ENCODE measurements at regions not wholly inside any gene's neighbourhood (a gene's known extent, or its start where the extent isn't known, plus 50 kb on each side); places are given as distances from the start of the nearest gene placed in this dataset.
"Not testable (repeated sequence)": the region's sequence is repeated elsewhere in the genome, so short reads cannot be mapped to it uniquely, and the experiment has no call there.

DNA sequence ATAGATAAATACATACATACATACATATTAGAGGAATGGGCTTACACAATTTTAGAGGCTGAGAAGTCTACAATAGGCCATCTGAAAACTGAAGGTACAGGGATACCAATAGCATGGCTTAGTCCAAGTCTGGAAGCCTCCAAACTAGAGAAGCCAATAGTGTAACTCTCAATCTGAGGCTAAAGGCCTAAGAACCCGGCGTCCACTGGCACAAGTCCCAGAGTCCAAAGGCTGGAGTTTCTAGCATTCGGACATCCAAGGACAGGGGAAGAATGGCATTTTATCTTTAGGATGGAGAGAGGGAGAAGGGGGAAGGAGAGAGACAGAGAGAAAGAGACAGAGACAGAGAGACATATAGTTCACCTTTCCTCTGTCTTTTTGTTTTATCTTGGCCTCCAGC is 63.7 kb upstream of the SYT4 start:
- ATAC-seq: peak; percentile 70
- peak; percentile 47 for DNase-seq (ENCODE audit: low spot score)

DNA sequence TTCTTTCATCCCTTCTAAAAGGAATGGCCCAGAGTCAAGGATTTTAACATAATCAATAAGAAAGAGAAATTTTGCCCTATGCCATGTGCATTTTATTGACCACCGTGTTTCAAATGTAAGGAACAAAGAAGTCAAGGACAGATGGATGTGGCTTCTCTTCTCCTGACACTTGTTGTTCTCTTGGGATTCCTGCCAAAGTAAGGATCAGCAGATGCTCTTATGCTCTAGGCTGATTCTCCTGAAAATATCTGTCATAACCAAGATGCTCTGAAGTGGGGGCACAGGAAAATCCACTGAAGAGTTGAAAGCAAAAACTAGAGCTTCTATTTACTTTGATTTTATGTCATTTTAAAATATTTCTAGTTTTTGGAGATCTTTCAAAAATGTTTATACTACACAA is 72.9 kb upstream of the SYT4 start:
- DNase-seq (ENCODE audit: low spot score) (no peak), ATAC-seq (no peak)

DNA sequence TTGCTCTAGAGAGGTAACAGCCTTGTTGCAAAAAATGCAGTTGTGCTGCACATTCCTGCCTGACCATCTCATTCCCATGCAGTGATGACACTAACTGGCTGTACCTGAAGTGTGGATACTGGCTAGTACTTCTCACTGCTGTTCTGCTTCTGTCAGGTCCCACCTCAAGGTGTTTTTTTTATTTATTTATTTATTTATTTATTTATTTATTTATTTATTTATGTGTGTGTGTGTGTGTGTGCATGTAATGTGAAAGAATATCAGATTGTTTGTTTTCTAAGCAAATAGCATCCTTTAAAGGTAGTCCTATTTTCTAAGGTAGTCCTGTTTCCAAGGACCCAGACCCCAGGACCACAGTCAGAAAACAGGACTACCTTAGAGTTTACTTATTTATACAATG is 87.2 kb upstream of the SYT4 start:
- no peak for DNase-seq (ENCODE audit: low spot score)
- ATAC-seq: no peak

DNA sequence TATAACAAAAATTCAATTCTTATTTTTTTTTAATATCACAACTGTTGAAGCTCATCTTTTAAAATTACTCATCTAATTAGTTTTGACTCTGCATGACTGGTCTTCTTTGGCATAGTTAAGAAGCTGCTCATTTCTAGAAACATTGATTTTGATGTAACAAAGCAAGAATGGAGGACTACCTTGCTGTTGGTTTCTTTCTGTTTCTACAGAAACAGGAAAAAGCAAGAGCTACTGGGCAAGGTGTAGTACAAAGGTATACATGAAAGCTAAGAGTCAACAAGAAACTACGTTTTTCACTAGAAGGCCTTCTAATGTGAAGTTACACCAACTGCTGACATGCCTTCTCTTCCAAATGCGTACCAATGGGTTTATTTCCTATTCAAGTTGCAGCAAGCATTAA is 90.6 kb upstream of the SYT4 start:
- DNase-seq (ENCODE audit: low spot score) (no peak), ATAC-seq (no peak)

DNA sequence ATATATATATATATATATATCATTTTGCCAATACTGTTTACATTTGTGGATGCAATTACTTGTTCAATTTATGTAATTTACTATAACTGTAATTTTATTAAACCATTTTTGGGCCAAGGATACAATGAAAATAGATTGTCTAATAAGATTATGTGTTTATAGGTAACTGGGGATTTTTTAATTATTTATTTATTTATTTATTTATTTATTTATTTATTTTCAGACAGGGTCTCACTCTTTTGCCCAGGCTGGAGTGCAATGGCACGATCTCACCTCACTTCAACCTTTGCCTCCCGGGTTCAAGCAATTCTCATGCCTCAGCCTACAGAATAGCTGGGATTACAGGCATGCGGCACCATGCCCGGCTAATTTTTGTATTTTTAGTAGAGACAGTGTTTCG is 92.0 kb upstream of the SYT4 start:
- not testable (repeated sequence) for DNase-seq (ENCODE audit: low spot score); ATAC-seq

DNA sequence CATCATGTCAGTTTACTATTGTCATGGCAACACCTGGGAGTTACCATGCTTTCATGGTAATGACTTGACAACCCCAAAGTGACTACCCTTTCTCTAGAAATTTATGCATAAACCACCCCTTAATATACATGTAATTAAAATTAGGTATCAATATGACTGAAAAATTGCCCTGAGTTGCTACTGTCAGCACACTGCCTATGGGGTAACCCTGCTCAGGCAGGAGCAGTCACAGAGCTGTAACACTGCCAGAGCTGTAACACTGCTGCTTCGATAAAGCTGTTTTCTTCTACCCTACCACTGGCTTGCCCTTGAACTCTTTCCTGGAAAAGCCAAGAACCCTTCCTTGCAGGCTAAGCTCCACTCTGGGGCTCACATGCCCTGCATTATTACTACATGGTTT is 95.5 kb upstream of the SYT4 start:
- no peak for ATAC-seq
- DNase-seq (ENCODE audit: low spot score): no peak

DNA sequence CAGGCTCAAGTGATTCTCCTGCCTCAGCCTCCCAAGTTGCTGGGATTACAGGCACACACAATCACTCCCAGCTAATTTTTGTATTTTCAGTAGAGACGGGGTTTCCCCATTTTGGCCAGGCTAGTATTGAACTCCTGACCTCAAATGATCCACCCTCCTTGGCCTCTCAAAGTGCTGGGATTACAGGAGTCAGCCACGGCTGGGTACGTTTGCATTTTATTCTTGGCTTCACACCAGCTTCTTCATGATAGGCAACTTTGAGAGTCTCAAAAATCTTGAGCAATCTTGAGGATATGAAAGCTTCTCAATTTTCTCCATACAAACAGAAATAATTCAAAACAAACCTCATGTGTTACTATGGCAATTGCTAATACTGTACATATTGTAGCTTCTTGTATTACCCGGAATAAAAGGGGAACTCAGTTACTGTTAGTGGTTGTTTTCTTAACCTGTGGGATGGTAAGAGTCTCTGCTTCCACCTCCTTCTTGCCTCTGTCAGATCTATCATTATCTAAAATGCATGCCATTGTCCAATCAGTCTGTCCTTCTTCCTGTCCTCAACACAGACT is 102.9 kb upstream of the SYT4 start:
- no peak for DNase-seq (ENCODE audit: low spot score)
- no peak for ATAC-seq

DNA sequence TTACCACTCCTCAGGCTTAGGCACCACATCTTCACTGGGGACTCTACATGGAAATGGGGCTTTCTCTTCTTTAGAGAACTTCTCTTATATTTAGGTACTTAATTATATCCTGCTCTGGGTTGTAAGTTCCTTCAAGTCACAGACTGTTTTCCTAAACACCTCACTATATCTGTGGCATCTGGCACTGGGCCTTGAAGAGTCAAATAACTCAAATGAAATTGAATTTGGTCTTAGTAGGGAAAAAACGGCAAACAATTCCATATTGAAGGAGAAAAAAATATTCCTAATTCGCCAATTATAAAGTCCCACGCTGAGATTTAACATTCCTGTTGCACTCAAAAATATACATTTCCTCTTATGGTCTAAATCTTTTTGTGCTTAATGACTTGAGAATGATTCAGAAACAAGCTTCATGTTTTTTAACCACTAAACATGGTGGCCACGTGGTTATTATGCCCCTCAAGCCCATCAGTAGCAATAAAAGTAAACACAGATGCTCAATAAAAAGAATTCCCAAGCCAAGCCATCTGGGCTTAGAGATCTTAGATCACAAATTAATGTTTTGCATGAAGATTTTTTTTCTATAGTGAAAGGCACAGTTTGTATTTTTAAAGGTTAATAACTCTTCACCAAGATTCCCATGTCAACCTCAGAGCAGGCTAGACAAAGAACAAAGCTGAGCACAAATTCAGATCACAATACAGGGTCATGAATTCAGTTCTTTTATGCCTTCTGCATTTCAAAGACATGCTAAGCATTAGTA is 105.5 kb upstream of the SYT4 start:
- ATAC-seq (no peak), DNase-seq (ENCODE audit: low spot score) (no peak)

DNA sequence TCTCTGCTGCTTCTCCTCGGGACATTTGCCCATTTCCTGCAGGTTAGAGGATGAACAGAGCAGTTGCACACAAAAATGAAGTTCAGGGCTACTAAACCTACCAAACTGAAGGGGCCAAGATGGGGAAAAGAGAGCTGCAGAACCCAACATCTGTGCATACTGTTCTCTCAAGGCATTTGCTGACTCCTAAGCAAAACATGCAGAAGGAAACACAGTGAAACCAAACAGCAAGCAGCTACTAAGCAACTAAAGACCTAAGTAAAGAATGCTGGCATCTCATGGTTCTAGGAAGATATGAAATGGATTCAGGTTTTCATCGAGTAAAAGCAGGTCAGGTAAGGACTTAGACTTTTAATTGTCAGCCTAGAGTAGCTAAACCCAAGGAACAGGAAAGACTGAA is 111.9 kb upstream of the SYT4 start:
- ATAC-seq (no peak), DNase-seq (ENCODE audit: low spot score) (no peak)

DNA sequence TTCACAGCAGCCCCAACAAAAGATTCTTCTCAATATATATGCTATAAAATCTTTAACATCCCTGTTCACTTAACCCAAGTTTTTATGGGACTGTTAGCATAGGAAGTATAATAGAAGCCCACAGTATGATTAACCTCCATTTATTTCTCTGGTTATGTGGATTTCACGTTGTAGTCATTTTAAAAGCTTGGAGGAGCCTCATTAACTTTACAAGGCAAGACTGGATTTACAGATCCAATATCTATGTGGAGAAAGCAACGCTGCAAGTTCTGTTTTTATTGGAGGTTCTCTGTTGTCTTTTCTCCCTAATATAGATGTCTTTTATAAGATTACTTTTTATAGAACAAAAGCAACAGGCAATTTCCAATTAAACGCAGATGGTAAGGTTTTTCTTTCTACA is 114.9 kb upstream of the SYT4 start:
- no peak for ATAC-seq

DNA sequence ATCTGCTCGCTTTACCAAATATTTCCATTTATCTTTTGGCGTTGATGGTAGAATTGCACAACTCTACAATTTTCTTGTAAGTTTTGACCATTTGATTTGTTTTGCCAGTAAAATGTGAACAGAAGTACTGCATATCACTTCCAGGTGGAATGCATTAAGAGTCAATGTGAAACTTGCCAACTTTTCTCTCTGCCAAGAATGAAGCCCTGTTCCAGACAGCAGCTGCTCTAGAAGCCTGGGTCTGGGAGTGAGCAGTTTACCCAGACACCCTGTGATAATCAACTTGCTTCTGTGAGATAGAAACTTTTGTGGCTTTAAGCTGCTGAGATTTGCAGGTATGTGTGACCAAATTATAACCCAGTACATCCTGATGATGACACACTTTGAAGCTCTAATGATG is 115.9 kb upstream of the SYT4 start:
- no peak for DNase-seq (ENCODE audit: low spot score)
- no peak for ATAC-seq

More for the DNA sequence above, 114.9 kb upstream of the SYT4 start:
- no peak for DNase-seq (ENCODE audit: low spot score)

DNA sequence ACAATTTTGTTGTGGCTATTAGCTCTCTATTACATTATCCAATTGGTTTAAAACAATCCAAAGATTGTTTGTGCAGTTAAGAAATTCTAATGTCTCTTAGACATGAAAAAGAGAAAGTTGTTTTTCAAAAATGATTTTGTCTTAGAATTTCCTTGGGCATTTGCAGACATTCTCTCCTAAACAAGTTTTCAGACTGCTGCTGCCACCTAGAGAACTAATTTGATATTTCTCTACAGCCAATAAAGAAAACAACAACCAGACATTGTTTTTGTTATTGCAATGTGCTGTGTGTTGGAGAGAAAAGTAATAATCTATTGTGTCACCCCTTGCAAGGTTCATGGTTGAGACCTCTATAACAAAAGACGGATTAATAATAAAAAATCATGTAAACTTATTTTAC is 119.0 kb upstream of the SYT4 start:
- DNase-seq (ENCODE audit: low spot score) (no peak), ATAC-seq (peak; percentile 58)

DNA sequence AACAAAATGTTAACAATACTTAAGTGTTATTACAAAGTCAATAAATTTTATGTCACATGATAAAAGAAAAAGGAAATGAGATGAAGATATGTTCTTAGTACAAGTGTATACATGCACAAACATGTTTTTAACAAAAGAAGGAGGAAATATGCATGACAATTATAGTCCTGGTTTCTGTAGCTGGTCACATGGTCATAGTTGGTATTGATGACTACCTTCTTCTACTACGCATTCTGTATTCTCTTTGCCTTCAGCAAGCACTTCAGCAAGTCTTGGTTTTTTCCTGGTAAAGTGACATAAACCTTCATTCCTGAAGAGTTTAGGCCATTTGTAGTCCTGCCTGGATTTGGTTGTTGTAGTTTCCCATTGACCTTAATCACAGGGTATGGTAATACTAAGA is 121.3 kb upstream of the SYT4 start:
- DNase-seq (ENCODE audit: low spot score): no peak

DNA sequence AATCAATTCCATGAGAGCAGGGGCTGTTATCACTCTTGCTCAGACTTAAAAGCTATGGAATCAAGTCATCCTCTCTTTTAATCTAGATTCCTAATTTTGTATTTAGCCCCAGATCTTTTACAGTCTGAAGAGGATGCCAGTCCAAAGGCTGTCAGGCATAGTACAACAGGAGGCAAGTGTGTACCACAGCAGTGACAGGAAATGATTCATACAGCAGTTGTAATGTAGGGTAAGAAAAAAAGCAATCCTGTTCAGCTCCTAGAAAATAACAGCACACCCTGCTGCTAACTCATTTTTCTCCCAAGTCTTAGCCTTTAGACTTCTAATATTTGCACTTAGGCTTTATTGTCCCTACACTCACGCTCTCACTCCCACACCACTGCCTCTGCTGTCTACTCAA is 127.8 kb upstream of the SYT4 start:
- no peak for ATAC-seq
- no peak for DNase-seq (ENCODE audit: low spot score)

More for the DNA sequence above, 121.3 kb upstream of the SYT4 start:
- ATAC-seq: no peak

DNA sequence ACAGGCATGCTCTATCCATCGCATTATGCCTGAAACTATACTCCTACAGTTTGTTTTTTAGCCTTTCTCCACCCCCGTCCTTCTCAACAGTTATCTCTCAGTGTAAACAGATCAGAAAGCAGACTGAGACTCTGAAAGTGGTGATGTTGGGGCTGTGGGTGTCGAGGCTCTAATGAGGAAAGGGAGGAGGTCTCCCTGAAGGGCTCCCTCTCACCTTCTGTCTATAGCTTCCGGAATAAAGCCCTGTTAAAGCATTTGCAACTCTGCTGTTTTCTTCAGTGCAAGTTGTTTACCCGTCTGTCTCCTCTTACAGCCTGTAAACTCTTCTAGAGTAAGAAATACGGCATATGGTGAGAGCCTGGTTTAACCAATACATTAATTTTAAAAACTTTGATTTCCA is 136.7 kb upstream of the SYT4 start:
- ATAC-seq: no peak
- DNase-seq (ENCODE audit: low spot score): no peak

DNA sequence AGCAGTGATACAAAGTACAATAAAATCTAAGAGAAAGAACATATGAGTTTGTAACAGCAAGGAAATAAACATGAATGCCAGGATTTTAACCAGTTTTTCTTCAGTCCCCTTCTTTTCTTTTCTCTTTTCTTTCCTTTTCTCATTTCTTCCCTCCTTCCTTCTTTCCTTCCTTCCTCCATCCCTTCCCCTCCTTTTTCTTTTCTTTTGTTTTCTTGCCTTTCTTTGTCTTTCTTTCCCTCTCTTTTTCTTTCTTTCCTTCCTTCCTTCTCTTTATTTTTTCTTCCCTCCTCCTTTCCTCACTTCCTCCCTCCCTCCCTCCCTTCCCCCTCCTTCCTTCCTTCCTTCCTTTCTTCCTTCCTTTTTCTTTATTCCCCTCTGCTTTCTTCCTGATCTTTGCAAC is 142.8 kb upstream of the SYT4 start:
- ATAC-seq (no peak), DNase-seq (ENCODE audit: low spot score) (no peak)

DNA sequence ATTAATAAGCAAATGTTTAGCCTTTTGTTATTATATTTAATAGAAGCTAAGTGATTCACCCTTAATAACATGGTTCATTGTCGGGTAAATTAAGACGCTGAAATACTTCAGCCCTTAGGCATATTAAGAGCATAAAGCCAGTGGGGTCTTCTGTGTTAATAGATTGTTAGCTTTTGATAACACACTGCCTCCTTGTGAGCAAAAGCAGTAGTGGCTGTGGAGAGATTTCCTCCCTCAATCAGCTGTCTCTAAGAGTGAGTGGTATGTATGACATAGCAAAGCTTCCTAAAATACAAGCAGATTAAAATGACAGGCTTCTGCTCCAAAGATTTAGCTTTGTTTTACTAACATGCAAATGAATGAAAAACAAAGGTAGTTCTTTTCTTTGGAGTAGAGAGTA is 143.7 kb upstream of the SYT4 start:
- ATAC-seq (no peak), DNase-seq (ENCODE audit: low spot score) (no peak)

DNA sequence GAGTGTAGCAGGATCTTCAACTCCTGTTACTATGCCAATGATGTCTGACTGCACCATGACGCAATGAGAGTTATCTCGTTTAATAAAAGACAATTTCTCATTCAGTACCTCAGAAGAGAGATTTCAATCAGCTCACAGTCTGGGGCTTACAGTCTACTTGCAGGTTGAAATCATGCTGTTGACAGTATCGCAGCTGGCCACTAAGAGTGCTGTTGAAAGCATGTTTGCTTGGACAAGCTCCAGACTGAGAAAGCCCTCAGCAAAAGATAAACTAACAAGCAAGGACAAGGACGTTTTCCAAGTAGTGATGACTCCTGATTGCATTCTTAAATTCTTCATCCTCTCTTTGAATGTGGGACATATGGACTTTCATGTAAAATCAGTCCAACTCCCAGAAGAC is 145.2 kb upstream of the SYT4 start:
- ATAC-seq (peak; percentile 63), DNase-seq (ENCODE audit: low spot score) (no peak)

DNA sequence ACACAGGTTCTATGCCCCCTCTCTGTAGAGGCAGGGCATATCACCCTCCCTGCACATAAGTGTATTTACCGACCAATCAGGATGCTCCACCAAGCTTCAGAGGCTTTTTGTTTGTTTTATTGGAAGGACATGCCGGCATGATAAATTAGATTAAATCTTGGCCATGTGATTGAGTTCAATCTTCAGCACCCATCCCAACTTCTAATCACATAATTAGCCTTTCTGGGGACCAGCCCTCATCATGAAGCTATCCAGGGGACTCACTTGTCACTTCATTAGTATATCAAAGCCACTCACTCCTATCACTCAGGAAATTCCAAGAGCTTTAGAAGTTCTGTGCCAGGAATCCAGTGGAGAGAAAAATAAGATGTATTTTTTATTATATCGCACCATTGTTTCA is 158.6 kb upstream of the SYT4 start:
- DNase-seq (ENCODE audit: low spot score): no peak
- no peak for ATAC-seq

DNA sequence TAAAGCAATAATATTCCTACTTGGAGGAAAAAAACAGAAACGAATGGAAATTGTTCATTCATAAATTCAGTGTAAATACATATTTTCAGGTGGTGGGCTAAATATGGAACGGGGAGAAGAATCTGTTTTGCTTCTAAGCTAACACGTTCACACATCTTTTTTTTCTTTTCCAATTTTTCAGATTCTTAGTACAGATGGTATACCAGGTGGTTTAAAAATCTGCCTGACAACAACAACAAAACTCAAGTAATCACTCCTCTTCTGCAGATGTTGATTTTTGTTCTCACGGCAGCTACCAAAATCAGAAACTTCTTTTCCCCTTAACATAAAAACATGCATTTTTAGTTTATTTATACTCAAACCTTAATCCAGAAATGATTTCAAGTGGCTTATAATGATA is 164.8 kb upstream of the SYT4 start:
- ATAC-seq: no peak
- DNase-seq (ENCODE audit: low spot score): no peak

DNA sequence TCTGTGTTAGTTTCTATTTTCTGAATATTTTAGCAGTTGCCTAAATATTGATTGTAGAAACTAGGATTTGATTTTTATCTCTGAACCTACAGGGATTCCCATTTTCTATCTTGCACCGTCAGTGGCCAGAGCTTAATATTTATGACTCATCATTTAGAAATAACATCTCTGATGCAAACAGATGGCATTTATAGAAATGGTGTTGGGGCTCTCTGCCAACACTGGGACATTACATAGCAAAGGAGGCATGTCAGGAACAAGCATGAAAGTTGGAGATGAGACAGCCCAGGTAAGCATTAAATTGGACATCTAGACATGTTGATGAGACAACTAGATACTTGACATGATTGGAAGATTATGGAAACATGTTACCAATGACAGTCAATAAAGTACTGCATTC is 165.3 kb upstream of the SYT4 start:
- ATAC-seq (no peak), DNase-seq (ENCODE audit: low spot score) (no peak)

DNA sequence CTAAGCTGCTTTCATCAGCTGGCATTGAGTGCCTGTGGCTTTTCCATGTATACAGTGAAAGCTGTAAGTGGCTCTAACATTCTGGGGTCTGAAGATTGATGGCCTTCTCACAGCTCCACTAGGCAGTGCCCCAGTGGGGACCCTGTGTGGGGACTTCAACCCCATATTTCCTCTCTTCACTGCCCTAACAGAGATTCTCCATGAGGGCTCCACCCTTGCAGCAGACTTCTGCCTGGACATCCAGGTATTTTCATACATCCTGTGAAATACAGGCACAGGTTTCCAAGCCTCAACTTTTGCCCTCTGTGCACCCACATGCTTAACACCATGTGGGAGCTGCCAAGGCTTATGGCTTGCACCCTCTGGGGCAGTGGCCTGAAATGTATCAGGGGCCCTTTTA is 188.2 kb upstream of the SYT4 start:
- DNase-seq (ENCODE audit: low spot score) (no peak), ATAC-seq (no peak)

DNA sequence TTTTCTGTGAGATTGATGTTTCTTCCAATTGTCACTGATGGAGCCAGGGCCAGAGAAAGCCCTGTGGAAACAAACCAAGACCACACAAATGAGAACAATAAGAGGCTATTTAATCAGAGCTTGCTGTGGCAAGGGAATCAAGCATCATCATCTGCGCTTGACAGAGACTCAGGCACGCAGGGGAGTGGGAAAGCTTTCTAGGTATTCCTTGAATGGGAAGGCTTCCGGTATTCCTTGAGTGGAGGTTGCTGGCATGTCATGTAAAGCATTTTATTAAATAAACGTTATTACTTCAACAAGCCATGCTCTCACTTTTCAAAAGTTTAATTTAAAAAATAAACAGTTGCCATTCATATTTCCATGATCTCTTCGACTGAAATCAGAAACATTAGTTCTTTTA is 194.6 kb upstream of the SYT4 start:
- ATAC-seq: no peak
- no peak for DNase-seq (ENCODE audit: low spot score)

Data from left lobe of liver (tissue), 2 donors.